HG03095 (cell line): ENCODE measurements at regions not wholly inside any gene's neighbourhood (a gene's known extent, or its start where the extent isn't known, plus 50 kb on each side); places are given as distances from the start of the nearest gene placed in this dataset.
"Not testable (repeated sequence)": the region's sequence is repeated elsewhere in the genome, so short reads cannot be mapped to it uniquely, and the experiment has no call there.

Experiments
- ATAC-seq: cut with Tn5 transposase; IDR thresholded peaks from one replicate; pipeline ENCODE4 v1.9.1; 2021; ENCODE audit warnings: moderate library complexity; ENCODE audit not compliant: unreplicated experiment

GRCh38 chr7:75201606-75202079, 109.3 kb downstream of the GTF2IRD2B start:
- not testable (repeated sequence) for ATAC-seq

DNA sequence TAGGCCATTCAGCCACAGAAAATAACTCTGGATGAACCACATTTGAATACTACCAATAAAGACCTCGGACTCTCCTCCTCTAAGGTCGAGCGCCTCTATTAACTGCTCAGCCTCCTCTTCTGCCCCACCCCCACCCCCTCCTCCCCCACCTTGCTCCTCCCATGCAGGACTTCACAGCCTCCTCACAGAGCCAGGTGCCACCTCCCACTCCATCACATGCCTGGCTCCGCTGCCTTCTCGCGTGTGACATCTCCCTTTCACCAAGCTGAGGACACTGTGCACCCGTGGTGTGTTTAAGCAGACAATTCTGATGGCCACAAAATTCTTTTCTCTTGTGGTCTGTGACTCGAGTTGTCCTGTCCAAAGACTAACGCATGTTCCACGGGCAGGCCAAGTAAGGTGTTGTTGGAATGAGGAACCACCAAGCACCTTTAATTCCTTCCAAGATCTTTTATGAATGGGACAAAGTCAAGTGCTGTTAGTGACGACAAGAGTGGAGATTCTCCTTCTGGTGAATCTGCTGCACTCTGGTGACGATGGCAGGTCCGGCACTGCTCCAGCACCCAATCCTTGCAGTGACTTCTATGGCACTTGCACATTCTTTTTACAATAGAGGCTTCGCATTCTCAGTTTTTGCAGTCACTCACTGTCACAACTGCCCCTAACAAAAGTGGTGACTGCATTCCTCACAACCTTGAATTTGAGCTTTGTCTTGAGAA, 113.1 kb downstream of the GTF2IRD2B start:
- ATAC-seq: not testable (repeated sequence)

- not testable (repeated sequence) for ATAC-seq
Measured at GRCh38 chr7:75215460-75215859, 123.1 kb downstream of the GTF2IRD2B start.

GRCh38 chr7:75216963-75217362, 124.6 kb downstream of the GTF2IRD2B start:
- ATAC-seq: not testable (repeated sequence)

- not testable (repeated sequence) for ATAC-seq
Measured at GRCh38 chr7:75226102-75226501, 133.7 kb downstream of the GTF2IRD2B start.

DNA sequence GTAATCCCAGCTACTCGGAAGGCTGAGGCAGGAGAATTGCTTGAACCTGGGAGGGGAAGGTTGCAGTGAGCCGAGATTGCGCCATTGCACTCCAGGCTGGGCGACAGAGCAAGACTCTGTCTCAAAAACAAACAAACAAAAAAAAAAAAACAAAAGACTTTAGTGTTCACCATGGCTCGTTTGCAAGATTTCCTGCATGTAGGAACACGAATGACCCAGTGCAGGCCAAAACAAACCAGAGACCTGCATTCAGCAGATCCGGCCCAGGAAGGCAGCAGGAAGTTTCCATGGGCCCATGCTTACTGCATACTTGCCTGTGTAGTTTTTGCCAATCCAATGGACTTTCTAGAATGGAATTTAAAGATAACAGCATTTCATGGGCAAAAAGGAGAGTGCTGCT, 137.2 kb downstream of the GTF2IRD2B start:
- not testable (repeated sequence) for ATAC-seq

DNA sequence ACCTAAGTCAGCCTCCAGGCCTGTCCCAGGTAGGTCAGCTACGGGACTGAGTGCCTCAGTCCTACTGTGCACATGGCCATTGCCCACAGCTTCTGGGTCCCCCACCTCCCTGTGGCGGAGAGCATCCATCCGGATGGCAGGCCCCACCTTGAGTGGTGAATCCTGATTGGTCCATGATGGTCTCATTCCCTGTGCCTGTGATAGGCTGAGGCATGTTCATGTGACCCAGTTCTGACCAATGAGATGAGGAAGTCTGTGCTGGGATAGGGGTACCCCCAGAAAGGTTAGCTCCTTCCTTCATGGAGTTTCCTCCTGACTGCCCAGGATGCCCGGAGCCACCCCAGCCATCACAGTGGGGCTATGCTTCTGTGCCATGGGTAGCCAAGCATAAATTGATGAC, 138.2 kb downstream of the GTF2IRD2B start:
- not testable (repeated sequence) for ATAC-seq

- not testable (repeated sequence) for ATAC-seq
Measured at GRCh38 chr7:75235092-75235826, 142.9 kb downstream of the GTF2IRD2B start.

GRCh38 chr7:75235827-75236167, 143.4 kb downstream of the GTF2IRD2B start:
- not testable (repeated sequence) for ATAC-seq

- peak; percentile 82 for ATAC-seq
Measured at GRCh38 chr7:75237255-75238187, 145.1 kb downstream of the GTF2IRD2B start.

GRCh38 chr7:75238309-75238708, 145.9 kb downstream of the GTF2IRD2B start:
- not testable (repeated sequence) for ATAC-seq

- ATAC-seq: not testable (repeated sequence)
Measured at GRCh38 chr7:75243638-75244037, 151.2 kb downstream of the GTF2IRD2B start.

GRCh38 chr7:75248216-75248615, 147.2 kb upstream of the TRIM73 start:
- ATAC-seq: not testable (repeated sequence)

- ATAC-seq: not testable (repeated sequence)
Measured at GRCh38 chr7:75254238-75254637, 141.2 kb upstream of the TRIM73 start.

DNA sequence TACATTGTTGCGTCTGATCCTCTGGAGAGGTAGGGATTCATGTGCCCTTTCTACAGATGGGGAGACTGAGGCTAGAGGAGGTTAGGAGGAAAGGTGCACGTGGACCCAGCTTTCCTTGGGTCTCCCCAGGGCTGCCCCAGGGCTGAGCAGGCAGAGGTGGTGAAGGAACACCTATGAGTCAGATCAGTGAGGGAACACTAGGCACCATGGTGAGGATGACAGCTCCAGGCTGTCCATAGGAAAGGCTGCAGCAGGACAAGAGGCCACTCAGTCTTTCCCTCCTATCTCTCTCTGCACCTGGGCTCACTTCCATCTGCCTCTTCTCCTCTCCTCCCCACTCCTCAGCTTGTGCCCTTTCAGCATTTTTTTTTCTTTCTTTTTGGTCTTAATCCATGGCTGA, 138.0 kb upstream of the TRIM73 start:
- ATAC-seq: not testable (repeated sequence)

DNA sequence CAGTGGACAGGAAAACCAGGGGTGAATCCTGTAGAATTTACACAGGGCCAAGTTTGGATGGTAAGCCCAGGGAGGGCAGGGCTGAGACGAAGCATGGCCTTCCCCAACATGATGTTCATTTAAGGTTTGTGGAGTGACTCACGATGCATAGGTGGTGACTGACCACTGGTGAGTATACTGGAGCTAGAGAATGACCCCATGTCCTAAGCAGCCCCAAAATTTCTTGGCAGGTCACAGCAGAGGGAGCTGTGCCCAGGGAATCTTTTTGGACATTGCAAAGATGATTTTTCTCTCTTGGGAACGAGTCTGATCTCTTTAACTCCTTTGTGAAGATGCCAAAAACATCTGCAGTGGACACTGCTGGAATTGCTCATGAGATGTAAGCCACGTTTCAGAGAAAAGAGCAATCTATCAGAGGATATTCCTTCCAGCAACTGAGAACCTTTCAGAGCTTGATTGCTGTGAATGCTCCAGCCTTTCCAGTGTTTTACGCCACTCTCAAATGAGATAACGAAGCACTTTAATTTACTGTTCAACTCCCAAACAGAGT, 135.9 kb upstream of the TRIM73 start:
- not testable (repeated sequence) for ATAC-seq

DNA sequence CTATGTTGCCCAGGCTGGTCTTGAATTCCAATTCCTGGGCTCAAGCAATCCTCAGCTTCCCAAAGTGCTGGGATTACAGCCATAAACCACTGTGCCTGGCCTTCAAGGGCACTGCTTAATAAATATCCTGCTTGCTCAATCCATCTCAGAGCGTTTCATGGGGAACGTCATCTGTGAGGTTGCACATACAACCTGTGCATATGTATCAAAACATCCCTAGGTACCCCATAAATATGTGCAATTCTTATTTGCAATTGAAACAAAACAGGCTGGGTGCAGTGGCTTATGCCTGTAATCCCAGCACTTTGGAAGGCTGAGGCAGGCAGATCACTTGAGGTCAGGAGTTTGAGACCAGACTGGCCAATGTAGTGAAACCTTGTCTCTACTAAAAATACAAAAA, 133.8 kb upstream of the TRIM73 start:
- not testable (repeated sequence) for ATAC-seq

GRCh38 chr7:75268158-75268557, 127.3 kb upstream of the TRIM73 start:
- not testable (repeated sequence) for ATAC-seq

- ATAC-seq: not testable (repeated sequence)
Measured at GRCh38 chr7:75269159-75269558, 126.3 kb upstream of the TRIM73 start.

GRCh38 chr7:75274114-75274513, 121.3 kb upstream of the TRIM73 start:
- not testable (repeated sequence) for ATAC-seq
